Upper lobe of left lung (tissue), 4 donors: ENCODE measurements at regions not wholly inside any gene's neighbourhood (a gene's known extent, or its start where the extent isn't known, plus 50 kb on each side); places are given as distances from the start of the nearest gene placed in this dataset.

Source experiments
- CTCF ChIP-seq, 6 experiments: fragments of 450-650 bp in 4 of 6; fragments of 200-600 bp in 2 of 6; sonication (generic) in 2 of 6; IDR thresholded peaks; one replicate each; pipeline ENCODE4 v1.5.1; 2016 to 2019; ENCODE audit warnings: antibody characterized with exemption in 6 of 6
- POLR2A ChIP-seq, 4 donors: fragments of 450-650 bp; IDR thresholded peaks; one replicate each; pipeline ENCODE4 v1.5.1; 2016 to 2017; ENCODE audit warnings: antibody characterized with exemption in 4 of 4, mild to moderate bottlenecking in 2 of 4
- POLR2AphosphoS5 ChIP-seq, 2 donors: sonication (generic); formaldehyde crosslinking; IDR thresholded peaks; one replicate each; pipeline ENCODE4 v1.5.1; 2017; ENCODE audit warnings: antibody characterized with exemption in 2 of 2

- TF ChIP-seq CTCF (IDR thresholded peaks at IDR 0.05) (no peak), POLR2A (IDR thresholded peaks at IDR 0.05) (no peak), POLR2AphosphoS5 (IDR thresholded peaks at IDR 0.05) (no peak)
Observed at GRCh38 chr6:151164383-151164782, 75.4 kb upstream of the AKAP12 start.
